HG03520 (cell line): ENCODE measurements at regions not wholly inside any gene's neighbourhood (a gene's known extent, or its start where the extent isn't known, plus 50 kb on each side); places are given as distances from the start of the nearest gene placed in this dataset.
"Not testable (repeated sequence)": the region's sequence is repeated elsewhere in the genome, so short reads cannot be mapped to it uniquely, and the experiment has no call there.

Experiments
- ATAC-seq: cut with Tn5 transposase; IDR thresholded peaks from one replicate; pipeline ENCODE4 v1.9.1; 2021; ENCODE audit warnings: mild to moderate bottlenecking, moderate library complexity; ENCODE audit not compliant: unreplicated experiment

GRCh38 chr6:23688650-23689049, 437.4 kb upstream of the NRSN1 start:
- ATAC-seq: no peak

- ATAC-seq: no peak
These were observed 435.5 kb upstream of the NRSN1 start for GRCh38 chr6:23690453-23691049.

- no peak for ATAC-seq
These were observed 433.8 kb upstream of the NRSN1 start for GRCh38 chr6:23692184-23692583.

- no peak for ATAC-seq
These were observed 429.0 kb upstream of the NRSN1 start for GRCh38 chr6:23696992-23697391.

- no peak for ATAC-seq
These were observed 421.4 kb upstream of the NRSN1 start for GRCh38 chr6:23704479-23705052.

- ATAC-seq: no peak
These were observed 420.3 kb upstream of the NRSN1 start for GRCh38 chr6:23705697-23706096.

- ATAC-seq: no peak
These were observed 413.3 kb upstream of the NRSN1 start for GRCh38 chr6:23712756-23713155.

- no peak for ATAC-seq
These were observed 412.8 kb upstream of the NRSN1 start for GRCh38 chr6:23713211-23713610.

GRCh38 chr6:23728707-23729106, 397.3 kb upstream of the NRSN1 start:
- ATAC-seq: no peak

- ATAC-seq: no peak
These were observed 394.4 kb upstream of the NRSN1 start for GRCh38 chr6:23731609-23732008.

- ATAC-seq: no peak
These were observed 393.5 kb upstream of the NRSN1 start for GRCh38 chr6:23732521-23732920.

GRCh38 chr6:23735151-23735550, 390.9 kb upstream of the NRSN1 start:
- no peak for ATAC-seq

- ATAC-seq: no peak
These were observed 389.4 kb upstream of the NRSN1 start for GRCh38 chr6:23736577-23736976.

GRCh38 chr6:23747239-23747638, 378.8 kb upstream of the NRSN1 start:
- no peak for ATAC-seq

GRCh38 chr6:23752414-23752813, 373.6 kb upstream of the NRSN1 start:
- no peak for ATAC-seq

- ATAC-seq: no peak
These were observed 371.8 kb upstream of the NRSN1 start for GRCh38 chr6:23754197-23754596.

- no peak for ATAC-seq
These were observed 350.9 kb upstream of the NRSN1 start for GRCh38 chr6:23775127-23775526.

GRCh38 chr6:23783901-23784300, 342.1 kb upstream of the NRSN1 start:
- no peak for ATAC-seq

GRCh38 chr6:23784301-23784919, 341.6 kb upstream of the NRSN1 start:
- no peak for ATAC-seq

- ATAC-seq: no peak
These were observed 335.3 kb upstream of the NRSN1 start for GRCh38 chr6:23790756-23791155.

- ATAC-seq: no peak
These were observed 329.0 kb upstream of the NRSN1 start for GRCh38 chr6:23797041-23797440.

- ATAC-seq: not testable (repeated sequence)
These were observed 321.7 kb upstream of the NRSN1 start for GRCh38 chr6:23804289-23804688.

GRCh38 chr6:23821141-23821540, 304.9 kb upstream of the NRSN1 start:
- not testable (repeated sequence) for ATAC-seq
